GM06990 (cell line): ENCODE measurements at regions not wholly inside any gene's neighbourhood (a gene's known extent, or its start where the extent isn't known, plus 50 kb on each side); places are given as distances from the start of the nearest gene placed in this dataset.

ENCODE experiments used
- DNase-seq: peaks from one replicate; pipeline ENCODE4 v3.0.0-alpha.2; 2011; ENCODE audit not compliant: insufficient read length; ENCODE audit errors: extremely low read depth
- H3K27me3 ChIP-seq: replicated peaks from 2 replicates; pipeline ENCODE4 v1.6.0; 2011; ENCODE audit warnings: low read length; ENCODE audit not compliant: control insufficient read depth, insufficient read depth
- H3K36me3 ChIP-seq: 2 replicates; pipeline ENCODE4 v1.5.1; 2011; ENCODE audit warnings: low read length; ENCODE audit not compliant: control insufficient read depth, insufficient read depth
- H3K4me3 ChIP-seq: replicated peaks from 2 replicates; pipeline ENCODE4 v1.5.1; 2011; ENCODE audit warnings: low read depth, mild to moderate bottlenecking, control low read depth, low read length
- TF ChIP-seq, protein P1 (sequence below): IDR thresholded peaks from 2 replicates; pipeline ENCODE4 v1.5.1; 2011; ENCODE audit warnings: low read length, control low read depth, mild to moderate bottlenecking, inconsistent platforms; ENCODE audit not compliant: insufficient read depth, poor library complexity, severe bottlenecking

DNA sequence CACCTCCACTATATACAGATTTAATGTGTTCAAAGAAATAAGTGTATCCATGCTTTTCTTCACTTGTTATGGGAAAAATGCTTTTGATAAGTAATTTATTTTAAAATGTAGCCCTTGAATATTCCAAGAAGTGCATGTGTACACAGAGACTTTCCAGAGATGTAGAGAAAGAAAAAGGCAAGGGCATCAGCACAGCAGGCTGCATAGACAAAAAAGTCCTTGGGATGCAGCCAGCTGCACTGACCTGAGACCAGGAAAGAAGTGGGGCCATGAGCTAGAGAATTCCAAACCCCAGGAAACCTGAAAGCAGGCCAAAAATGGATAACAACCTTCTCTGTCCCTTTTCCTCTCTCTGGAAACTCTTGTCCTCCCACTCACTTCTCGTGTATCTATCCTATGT lies 51.6 kb upstream of the PRDM8 start:
- TF ChIP-seq, protein P1, sequence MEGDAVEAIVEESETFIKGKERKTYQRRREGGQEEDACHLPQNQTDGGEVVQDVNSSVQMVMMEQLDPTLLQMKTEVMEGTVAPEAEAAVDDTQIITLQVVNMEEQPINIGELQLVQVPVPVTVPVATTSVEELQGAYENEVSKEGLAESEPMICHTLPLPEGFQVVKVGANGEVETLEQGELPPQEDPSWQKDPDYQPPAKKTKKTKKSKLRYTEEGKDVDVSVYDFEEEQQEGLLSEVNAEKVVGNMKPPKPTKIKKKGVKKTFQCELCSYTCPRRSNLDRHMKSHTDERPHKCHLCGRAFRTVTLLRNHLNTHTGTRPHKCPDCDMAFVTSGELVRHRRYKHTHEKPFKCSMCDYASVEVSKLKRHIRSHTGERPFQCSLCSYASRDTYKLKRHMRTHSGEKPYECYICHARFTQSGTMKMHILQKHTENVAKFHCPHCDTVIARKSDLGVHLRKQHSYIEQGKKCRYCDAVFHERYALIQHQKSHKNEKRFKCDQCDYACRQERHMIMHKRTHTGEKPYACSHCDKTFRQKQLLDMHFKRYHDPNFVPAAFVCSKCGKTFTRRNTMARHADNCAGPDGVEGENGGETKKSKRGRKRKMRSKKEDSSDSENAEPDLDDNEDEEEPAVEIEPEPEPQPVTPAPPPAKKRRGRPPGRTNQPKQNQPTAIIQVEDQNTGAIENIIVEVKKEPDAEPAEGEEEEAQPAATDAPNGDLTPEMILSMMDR = no peak
- no peaks in the 10 kb centered on the region for H3K36me3 ChIP-seq
- no peaks in the 10 kb centered on the region for H3K27me3 ChIP-seq
- no peak for DNase-seq
- no peak overlapping the region for H3K4me3 ChIP-seq

DNA sequence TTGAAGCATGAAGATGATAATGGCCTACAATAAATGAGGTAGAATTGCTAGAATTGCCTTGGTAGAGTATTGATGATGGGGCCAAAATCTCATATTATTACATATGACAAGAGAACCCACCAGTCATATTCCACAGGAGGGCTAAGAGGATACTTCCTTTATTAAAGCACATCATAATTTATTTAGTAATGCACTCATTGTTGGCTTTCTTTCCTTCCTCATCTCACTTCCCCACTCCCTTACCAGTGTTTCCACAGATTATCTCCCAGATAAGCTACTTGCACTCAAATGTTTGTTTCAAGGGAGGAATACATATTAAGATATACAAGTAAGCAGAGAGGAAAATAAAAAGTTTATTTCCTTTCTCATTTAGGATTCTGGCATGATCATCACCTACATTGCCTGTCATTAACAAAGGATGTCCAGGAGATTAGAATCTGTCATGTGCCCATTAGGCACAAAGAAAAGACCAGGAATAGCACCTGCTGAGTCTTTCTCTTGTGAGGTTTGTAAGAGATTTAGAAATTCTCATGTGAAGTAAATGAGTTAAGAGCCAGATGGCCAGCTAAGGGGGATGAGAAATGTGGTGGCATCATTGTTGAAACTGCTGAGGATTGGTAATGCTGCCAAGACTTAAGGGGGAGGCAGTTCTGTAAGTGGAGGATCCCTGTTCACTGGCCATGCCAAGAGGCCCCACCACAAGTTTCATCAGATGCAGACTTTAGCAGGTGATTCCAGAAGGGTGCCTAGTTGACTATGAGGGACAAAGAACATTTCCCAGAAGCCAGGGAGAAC lies 52.4 kb upstream of the PRDM8 start:
- H3K4me3 ChIP-seq = no peak overlapping the region
- no peaks in the 10 kb centered on the region for H3K27me3 ChIP-seq
- no peak for DNase-seq
- no peaks in the 10 kb centered on the region for H3K36me3 ChIP-seq
- TF ChIP-seq, protein P1 = no peak

DNA sequence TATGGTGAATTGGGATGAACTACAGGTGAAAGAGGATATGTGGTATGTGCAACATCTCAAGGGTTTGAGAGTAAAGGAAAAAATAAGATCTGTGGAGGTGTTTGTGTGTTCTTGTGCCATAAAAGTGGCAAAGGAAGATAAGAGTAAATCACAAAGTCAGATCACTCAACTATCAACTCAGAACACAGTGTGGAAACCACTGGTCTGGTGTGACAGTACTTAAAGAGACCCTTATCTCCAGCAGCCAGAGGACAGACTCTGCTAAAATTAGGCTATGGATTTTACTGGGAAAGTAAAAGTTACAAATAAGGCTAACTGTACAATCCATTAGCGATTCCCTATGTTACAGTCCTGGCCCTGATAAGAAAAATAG lies 54.0 kb upstream of the PRDM8 start:
- no peaks in the 10 kb centered on the region for H3K27me3 ChIP-seq
- H3K36me3 ChIP-seq = no peaks in the 10 kb centered on the region
- TF ChIP-seq, protein P1 = no peak
- H3K4me3 ChIP-seq = no peak overlapping the region
- no peak for DNase-seq

DNA sequence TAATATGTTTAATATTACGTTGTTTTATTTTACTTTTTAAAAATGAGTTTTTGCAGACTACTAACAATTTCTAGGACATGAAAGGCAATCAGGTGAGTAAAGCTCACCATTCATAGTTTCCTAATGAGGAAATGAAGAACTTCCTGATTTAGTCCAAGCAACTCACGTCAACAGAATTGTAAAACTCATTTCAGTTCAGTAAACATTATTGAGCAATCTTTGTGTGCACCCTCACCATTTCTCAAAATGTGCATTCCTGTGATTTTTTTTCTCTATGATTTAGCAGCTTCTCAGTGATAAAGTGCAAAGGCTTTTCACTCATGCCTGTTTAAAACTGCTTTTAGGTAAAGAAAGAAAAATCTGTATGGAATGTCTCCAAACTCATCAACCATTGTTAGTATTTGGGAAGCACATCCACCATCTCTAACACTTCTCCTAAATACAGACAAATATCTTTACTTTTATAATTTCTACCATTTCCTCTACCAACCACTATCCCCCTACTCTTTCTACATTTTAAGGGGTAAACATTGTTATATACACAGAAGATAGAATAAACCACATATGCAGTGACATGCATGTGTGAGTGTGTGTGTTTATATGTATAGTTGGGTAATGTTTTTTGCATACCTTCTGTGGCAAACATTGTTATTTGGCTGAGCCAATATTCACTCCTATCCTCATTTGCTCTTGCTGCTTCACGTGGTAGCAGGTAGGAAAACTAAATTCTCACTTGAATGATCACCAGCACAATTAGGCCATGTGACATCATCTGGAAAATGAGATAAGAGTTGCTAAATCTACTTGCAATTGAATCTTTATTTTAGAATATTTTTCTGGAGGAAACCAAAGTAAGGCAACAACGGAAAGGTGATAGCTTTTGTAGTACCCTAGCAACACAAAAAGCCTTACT lies 54.7 kb upstream of the PRDM8 start:
- TF ChIP-seq, protein P1 = no peak
- DNase-seq = no peak
- H3K4me3 ChIP-seq = no peak overlapping the region
- H3K27me3 ChIP-seq = no peaks in the 10 kb centered on the region
- H3K36me3 ChIP-seq = no peaks in the 10 kb centered on the region

DNA sequence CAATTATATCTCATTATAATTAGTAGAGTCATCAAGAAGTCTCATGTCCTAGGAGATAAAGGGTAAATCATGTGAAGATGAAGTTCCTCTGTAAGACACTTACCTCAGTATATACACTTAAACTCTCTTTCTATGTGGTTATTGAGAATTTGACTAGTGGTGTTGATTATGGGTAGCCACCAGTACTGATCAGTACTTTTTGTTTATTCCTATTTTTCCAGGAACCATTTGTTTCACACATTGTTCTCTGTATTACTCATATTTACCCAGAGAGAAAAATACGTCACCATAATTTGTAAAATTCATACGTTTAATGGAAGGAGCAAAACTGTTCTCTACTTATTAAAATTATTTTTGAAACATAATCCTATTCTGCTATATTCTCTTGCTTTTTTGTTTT lies 55.8 kb upstream of the PRDM8 start:
- no peak for DNase-seq
- Histone ChIP-seq H3K36me3 (no peaks in the 10 kb centered on the region), H3K27me3 (no peaks in the 10 kb centered on the region), H3K4me3 (no peak overlapping the region)
- TF ChIP-seq, protein P1 = no peak
